ENCODE measurements at regions not wholly inside any gene's neighbourhood (a gene's known extent, or its start where the extent isn't known, plus 50 kb on each side); places are given as distances from the start of the nearest gene placed in this dataset.
"Not testable (repeated sequence)": the region's sequence is repeated elsewhere in the genome, so short reads cannot be mapped to it uniquely, and the experiment has no call there.

- Mint-ChIP-seq H3K36me3 (ENCODE audit: unreplicated experiment) (peaks cover 1% of the 10 kb centered on the region), H3K9me3 (ENCODE audit: unreplicated experiment) (peaks cover 4% of the 10 kb centered on the region), H3K27ac (ENCODE audit: unreplicated experiment) (no peak overlapping the region), H3K4me1 (ENCODE audit: unreplicated experiment) (peaks cover 29% of the 10 kb centered on the region), H3K27me3 (ENCODE audit: unreplicated experiment) (no peaks in the 10 kb centered on the region), H3K4me3 (ENCODE audit: unreplicated experiment) (no peak overlapping the region)
- TF ChIP-seq CTCF (IDR thresholded peaks at IDR 0.05) = no peak
- DNase-seq (ENCODE audit: extremely low spot score, unreplicated experiment) = no peak
These were observed 588.4 kb downstream of the RFPL4B start for GRCh38 chr6:112935402-112936078.

DNA sequence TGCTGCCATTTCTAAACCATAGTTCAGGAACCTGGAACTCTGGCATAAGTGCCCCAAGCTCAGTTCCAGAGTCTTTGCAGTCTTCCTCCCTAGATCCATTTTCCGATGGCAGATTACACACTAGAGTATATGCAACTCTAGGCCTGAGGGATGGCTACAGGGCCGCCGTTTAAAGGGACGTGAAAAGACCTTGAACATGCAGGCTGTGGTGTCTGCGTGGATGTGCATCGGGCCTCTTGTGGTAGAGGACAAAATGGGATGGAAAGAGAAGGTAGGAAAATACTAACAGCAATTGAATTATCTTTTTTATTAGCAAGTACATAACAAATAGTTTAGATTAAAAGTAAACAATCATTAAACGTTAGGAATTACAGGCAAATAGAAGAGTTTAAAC is 588.9 kb downstream of the RFPL4B start:
- Mint-ChIP-seq H3K27me3 (ENCODE audit: unreplicated experiment) (no peaks in the 10 kb centered on the region), H3K36me3 (ENCODE audit: unreplicated experiment) (peaks cover 1% of the 10 kb centered on the region), H3K4me1 (ENCODE audit: unreplicated experiment) (peaks cover 26% of the 10 kb centered on the region), H3K9me3 (ENCODE audit: unreplicated experiment) (peaks cover 4% of the 10 kb centered on the region), H3K4me3 (ENCODE audit: unreplicated experiment) (no peak overlapping the region), H3K27ac (ENCODE audit: unreplicated experiment) (no peak overlapping the region)
- DNase-seq (ENCODE audit: extremely low spot score, unreplicated experiment) = no peak
- TF ChIP-seq CTCF (IDR thresholded peaks at IDR 0.05) = no peak

- Mint-ChIP-seq H3K27ac (ENCODE audit: unreplicated experiment) (no peak overlapping the region), H3K27me3 (ENCODE audit: unreplicated experiment) (no peaks in the 10 kb centered on the region), H3K9me3 (ENCODE audit: unreplicated experiment) (peaks cover 4% of the 10 kb centered on the region), H3K4me3 (ENCODE audit: unreplicated experiment) (no peak overlapping the region), H3K36me3 (ENCODE audit: unreplicated experiment) (peaks cover 1% of the 10 kb centered on the region), H3K4me1 (ENCODE audit: unreplicated experiment) (peaks cover 24% of the 10 kb centered on the region)
- TF ChIP-seq CTCF (IDR thresholded peaks at IDR 0.05) = no peak
- DNase-seq (ENCODE audit: extremely low spot score, unreplicated experiment) = no peak
These were observed 589.4 kb downstream of the RFPL4B start for GRCh38 chr6:112936504-112936903.

- not testable (repeated sequence) for DNase-seq (ENCODE audit: extremely low spot score, unreplicated experiment); H3K9me3 Mint-ChIP-seq (ENCODE audit: unreplicated experiment); H3K36me3 Mint-ChIP-seq (ENCODE audit: unreplicated experiment); H3K27me3 Mint-ChIP-seq (ENCODE audit: unreplicated experiment); H3K4me3 Mint-ChIP-seq (ENCODE audit: unreplicated experiment)
- Mint-ChIP-seq H3K4me1 (ENCODE audit: unreplicated experiment) (peaks cover 16% of the 10 kb centered on the region), H3K27ac (ENCODE audit: unreplicated experiment) (peak overlapping the region; percentile 7)
These were observed 590.6 kb downstream of the RFPL4B start for GRCh38 chr6:112937690-112938089.

DNA sequence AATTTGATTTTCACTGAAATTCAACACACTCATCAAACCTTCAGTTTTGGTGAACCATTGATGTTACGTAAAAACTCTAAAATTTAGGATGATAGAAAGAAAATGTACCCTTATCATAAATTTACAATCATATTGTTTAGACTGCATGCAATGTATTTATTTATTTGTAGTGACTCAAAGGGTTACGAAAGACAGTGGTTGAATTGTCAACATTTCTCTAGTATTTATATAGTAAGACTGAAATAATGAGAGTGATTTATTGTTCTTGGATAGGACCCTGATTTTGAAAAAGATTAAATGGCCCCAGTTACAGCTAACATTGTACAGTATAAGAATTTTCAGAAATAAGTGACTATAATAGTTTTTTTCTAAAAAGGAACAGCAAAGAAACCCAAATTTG is 591.5 kb downstream of the RFPL4B start:
- Mint-ChIP-seq H3K4me3 (ENCODE audit: unreplicated experiment) (no peak overlapping the region), H3K9me3 (ENCODE audit: unreplicated experiment) (peaks cover 4% of the 10 kb centered on the region), H3K27ac (ENCODE audit: unreplicated experiment) (no peak overlapping the region), H3K4me1 (ENCODE audit: unreplicated experiment) (peaks cover 15% of the 10 kb centered on the region), H3K36me3 (ENCODE audit: unreplicated experiment) (peaks cover 1% of the 10 kb centered on the region), H3K27me3 (ENCODE audit: unreplicated experiment) (no peaks in the 10 kb centered on the region)
- no peak for TF ChIP-seq CTCF (IDR thresholded peaks at IDR 0.05)
- DNase-seq (ENCODE audit: extremely low spot score, unreplicated experiment) = no peak

All from osteocyte (in vitro differentiated cells).